Mesendoderm (in vitro differentiated cells): ENCODE measurements at regions not wholly inside any gene's neighbourhood (a gene's known extent, or its start where the extent isn't known, plus 50 kb on each side); places are given as distances from the start of the nearest gene placed in this dataset.

Source experiments
- DNase-seq: peaks from one replicate; pipeline ENCODE4 v3.0.0; 2013
- H2AK5ac ChIP-seq: 2 replicates; pipeline ENCODE4 v1.6.1; 2013; ENCODE audit warnings: low read length, inconsistent platforms
- H2BK120ac ChIP-seq: 2 replicates; pipeline ENCODE4 v1.6.1; 2013; ENCODE audit warnings: low read depth, mild to moderate bottlenecking, low read length, moderate library complexity, mixed read lengths
- H2BK15ac ChIP-seq: replicated peaks from 2 replicates; pipeline ENCODE4 v1.6.1; 2013; ENCODE audit warnings: low read depth, mild to moderate bottlenecking, moderate library complexity
- H2BK5ac ChIP-seq: 2 replicates; pipeline ENCODE4 v1.6.1; 2013; ENCODE audit warnings: low read length, inconsistent platforms
- H3K18ac ChIP-seq: 2 replicates; pipeline ENCODE4 v1.6.1; 2013; ENCODE audit warnings: mild to moderate bottlenecking, low read length, mixed read lengths
- H3K23ac ChIP-seq: one replicate; pipeline ENCODE4 v1.6.1; 2013; ENCODE audit warnings: low read length
- H3K27ac ChIP-seq: 2 replicates; pipeline ENCODE4 v1.5.1; 2013; ENCODE audit warnings: low read depth, mild to moderate bottlenecking, inconsistent platforms, low read length, moderate library complexity
- H3K27me3 ChIP-seq: 2 replicates; pipeline ENCODE4 v1.6.1; 2013; ENCODE audit warnings: low read length, control low read depth, mild to moderate bottlenecking, inconsistent platforms; ENCODE audit not compliant: insufficient read depth, poor library complexity
- H3K36me3 ChIP-seq: 2 replicates; pipeline ENCODE4 v1.6.1; 2013; ENCODE audit warnings: low read length, inconsistent platforms; ENCODE audit not compliant: control insufficient read depth, insufficient read depth
- H3K4ac ChIP-seq: one replicate; pipeline ENCODE4 v1.6.1; 2013; ENCODE audit warnings: low read depth, mild to moderate bottlenecking, low read length, moderate library complexity
- H3K4me1 ChIP-seq: 2 replicates; pipeline ENCODE4 v1.6.1; 2013; ENCODE audit warnings: low read depth, low read length, inconsistent platforms; ENCODE audit not compliant: control insufficient read depth
- H3K4me2 ChIP-seq: 2 replicates; pipeline ENCODE4 v1.6.1; 2013; ENCODE audit warnings: low read length
- H3K4me3 ChIP-seq: 2 replicates; pipeline ENCODE4 v1.5.1; 2013; ENCODE audit warnings: mild to moderate bottlenecking, low read length
- H3K56ac ChIP-seq: one replicate; pipeline ENCODE4 v1.6.1; 2013; ENCODE audit warnings: low read length
- H3K79me1 ChIP-seq: 2 replicates; pipeline ENCODE4 v1.6.1; 2013; ENCODE audit warnings: low read length, inconsistent platforms
- H3K79me2 ChIP-seq: 2 replicates; pipeline ENCODE4 v1.6.1; 2013; ENCODE audit warnings: mild to moderate bottlenecking, low read length; ENCODE audit not compliant: control insufficient read depth, insufficient read depth
- H3K9ac ChIP-seq: 2 replicates; pipeline ENCODE4 v1.6.1; 2013; ENCODE audit warnings: low read length, inconsistent platforms
- H4K5ac ChIP-seq: one replicate; pipeline ENCODE4 v1.6.1; 2013; ENCODE audit warnings: low read length
- H4K8ac ChIP-seq: one replicate; pipeline ENCODE4 v1.6.1; 2013; ENCODE audit warnings: low read depth, mild to moderate bottlenecking, control low read depth, low read length, moderate library complexity
- WGBS: extraction: QIAGEN DNeasy Blood & Tissue Kit; methylation state at CpG from one replicate; pipeline ENCODE4 v1.1.7; 2013; ENCODE audit warnings: low lambda C conversion rate, missing lambda C conversion rate; ENCODE audit not compliant: insufficient coverage; ENCODE audit errors: extremely low coverage; 5-methylcytosine and 5-hydroxymethylcytosine counted together

GRCh38 chr18:78518805-78519204 is 460.8 kb upstream of the SALL3 start:
- Histone ChIP-seq H3K4me2 (no peak overlapping the region), H3K9ac (no peak overlapping the region), H3K27ac (no peak overlapping the region), H3K56ac (no peak overlapping the region), H2AK5ac (no peak overlapping the region), H3K79me1 (no peaks in the 10 kb centered on the region), H3K36me3 (no peaks in the 10 kb centered on the region), H3K4me3 (no peak overlapping the region), H3K79me2 (no peaks in the 10 kb centered on the region), H2BK5ac (no peak overlapping the region), H2BK120ac (no peak overlapping the region), H3K4ac (no peak overlapping the region), H3K18ac (no peak overlapping the region), H3K4me1 (no peaks in the 10 kb centered on the region), H4K8ac (no peak overlapping the region), H3K27me3 (no peaks in the 10 kb centered on the region), H4K5ac (no peak overlapping the region), H3K23ac (no peak overlapping the region), H2BK15ac (no peak overlapping the region)
- WGBS = no CpG with 5 or more reads among the region's 25 CpGs
- no peak for DNase-seq

- DNase-seq = no peak
- H3K4ac ChIP-seq = no peak overlapping the region
- H2BK120ac ChIP-seq = no peak overlapping the region
- H2AK5ac ChIP-seq = no peak overlapping the region
- no peak overlapping the region for H3K4me3 ChIP-seq
- no peaks in the 10 kb centered on the region for H3K4me1 ChIP-seq
- no peak overlapping the region for H3K56ac ChIP-seq
- H3K79me1 ChIP-seq = no peaks in the 10 kb centered on the region
- WGBS = no CpG with 5 or more reads among the region's 15 CpGs
- no peaks in the 10 kb centered on the region for H3K27me3 ChIP-seq
- no peak overlapping the region for H4K8ac ChIP-seq
- H3K18ac ChIP-seq = no peak overlapping the region
- H3K4me2 ChIP-seq = no peak overlapping the region
- H2BK15ac ChIP-seq = no peak overlapping the region
- no peak overlapping the region for H3K9ac ChIP-seq
- H2BK5ac ChIP-seq = no peak overlapping the region
- no peak overlapping the region for H4K5ac ChIP-seq
- no peaks in the 10 kb centered on the region for H3K36me3 ChIP-seq
- H3K23ac ChIP-seq = no peak overlapping the region
- H3K79me2 ChIP-seq = no peaks in the 10 kb centered on the region
- H3K27ac ChIP-seq = no peak overlapping the region
These were observed 460.1 kb upstream of the SALL3 start for GRCh38 chr18:78519394-78520062.

- Histone ChIP-seq H3K79me2 (no peaks in the 10 kb centered on the region), H3K4me3 (no peak overlapping the region), H3K79me1 (no peaks in the 10 kb centered on the region), H2BK5ac (no peak overlapping the region), H3K4me2 (no peak overlapping the region), H3K9ac (no peak overlapping the region), H4K8ac (no peak overlapping the region), H3K27ac (no peak overlapping the region), H3K36me3 (no peaks in the 10 kb centered on the region), H3K4ac (no peak overlapping the region), H2AK5ac (no peak overlapping the region), H2BK120ac (no peak overlapping the region), H3K18ac (no peak overlapping the region), H3K4me1 (no peaks in the 10 kb centered on the region), H3K23ac (no peak overlapping the region), H3K27me3 (no peaks in the 10 kb centered on the region), H4K5ac (no peak overlapping the region), H3K56ac (no peak overlapping the region), H2BK15ac (no peak overlapping the region)
- WGBS = no CpG with 5 or more reads among the region's 11 CpGs
- DNase-seq = no peak
These were observed 458.5 kb upstream of the SALL3 start for GRCh38 chr18:78521136-78521535.

GRCh38 chr18:78521744-78522143 is 457.9 kb upstream of the SALL3 start:
- WGBS = no CpG with 5 or more reads among the region's 8 CpGs
- Histone ChIP-seq H3K56ac (no peak overlapping the region), H4K8ac (no peak overlapping the region), H3K36me3 (no peaks in the 10 kb centered on the region), H3K27me3 (no peaks in the 10 kb centered on the region), H3K4me3 (no peak overlapping the region), H2BK15ac (no peak overlapping the region), H3K4ac (no peak overlapping the region), H3K4me1 (no peaks in the 10 kb centered on the region), H3K79me2 (no peaks in the 10 kb centered on the region), H3K4me2 (no peak overlapping the region), H4K5ac (no peak overlapping the region), H3K27ac (no peak overlapping the region), H2AK5ac (no peak overlapping the region), H3K23ac (no peak overlapping the region), H2BK120ac (no peak overlapping the region), H3K18ac (no peak overlapping the region), H3K9ac (no peak overlapping the region), H3K79me1 (no peaks in the 10 kb centered on the region), H2BK5ac (no peak overlapping the region)
- DNase-seq = no peak

- Histone ChIP-seq H3K79me1 (no peaks in the 10 kb centered on the region), H3K4me2 (no peak overlapping the region)
These were observed 457.1 kb upstream of the SALL3 start for GRCh38 chr18:78522507-78522906.

DNA sequence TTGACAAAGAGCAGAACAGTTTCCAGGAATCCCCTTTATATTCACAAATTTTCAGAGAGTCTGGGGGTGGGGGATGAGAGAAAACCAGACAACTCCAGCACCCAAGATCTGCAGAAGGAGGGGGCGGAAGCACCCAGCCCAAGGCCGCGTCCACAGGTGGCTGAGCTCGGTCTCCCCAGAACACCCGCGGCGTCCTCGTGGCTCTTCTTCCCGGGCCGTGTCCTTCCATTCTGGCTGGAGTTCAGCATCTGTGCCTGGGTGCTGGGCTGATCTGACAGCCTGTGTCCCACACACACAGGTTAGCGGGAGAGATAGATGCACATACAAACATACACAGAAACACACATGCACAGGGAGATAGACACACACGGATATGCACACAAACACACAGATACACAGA is 455.8 kb upstream of the SALL3 start:
- no peak overlapping the region for H3K9ac ChIP-seq
- DNase-seq = no peak
- H2BK5ac ChIP-seq = no peak overlapping the region
- no peak overlapping the region for H3K18ac ChIP-seq
- H3K4ac ChIP-seq = no peak overlapping the region
- H3K4me1 ChIP-seq = no peaks in the 10 kb centered on the region
- no CpG with 5 or more reads among the region's 12 CpGs for WGBS
- H3K4me3 ChIP-seq = no peak overlapping the region
- no peak overlapping the region for H3K23ac ChIP-seq
- no peaks in the 10 kb centered on the region for H3K36me3 ChIP-seq
- H2BK15ac ChIP-seq = no peak overlapping the region
- H3K27ac ChIP-seq = no peak overlapping the region
- H3K4me2 ChIP-seq = no peak overlapping the region
- H4K5ac ChIP-seq = no peak overlapping the region
- no peak overlapping the region for H2BK120ac ChIP-seq
- no peaks in the 10 kb centered on the region for H3K27me3 ChIP-seq
- H3K79me1 ChIP-seq = no peaks in the 10 kb centered on the region
- no peak overlapping the region for H2AK5ac ChIP-seq
- H3K56ac ChIP-seq = no peak overlapping the region
- H4K8ac ChIP-seq = no peak overlapping the region
- no peaks in the 10 kb centered on the region for H3K79me2 ChIP-seq

More at GRCh38 chr18:78522507-78522906, 457.1 kb upstream of the SALL3 start:
- Histone ChIP-seq H3K18ac (no peak overlapping the region), H3K4ac (no peak overlapping the region), H3K4me1 (no peaks in the 10 kb centered on the region), H3K23ac (no peak overlapping the region), H3K79me2 (no peaks in the 10 kb centered on the region), H2BK120ac (no peak overlapping the region), H3K27me3 (no peaks in the 10 kb centered on the region), H3K56ac (no peak overlapping the region), H3K36me3 (no peaks in the 10 kb centered on the region), H3K4me3 (no peak overlapping the region), H2AK5ac (no peak overlapping the region), H2BK15ac (no peak overlapping the region), H4K5ac (no peak overlapping the region), H4K8ac (no peak overlapping the region), H3K9ac (no peak overlapping the region), H3K27ac (no peak overlapping the region), H2BK5ac (no peak overlapping the region)
- DNase-seq = no peak
- WGBS = no CpG with 5 or more reads among the region's 8 CpGs
